Activated CD4-positive, alpha-beta memory T cell treated with anti-CD3 and anti-CD28 coated beads for 36 hours (primary cell): ENCODE measurements at regions not wholly inside any gene's neighbourhood (a gene's known extent, or its start where the extent isn't known, plus 50 kb on each side); places are given as distances from the start of the nearest gene placed in this dataset.

ENCODE experiments used
- CTCF ChIA-PET: fragments of 350-600 bp; sonication (Branson Sonifier 250); formaldehyde crosslinking; loops from one replicate; lab custom pipeline; 2021; ENCODE audit warnings: antibody characterized with exemption, inconsistent platforms; lab: Charles Lee
- POLR2A ChIA-PET: fragments of 350-600 bp; sonication (Branson Sonifier 250); formaldehyde crosslinking; loops from one replicate; lab custom pipeline; 2021; ENCODE audit warnings: antibody characterized with exemption; lab: Charles Lee
- DNase-seq: peaks from one replicate; pipeline ENCODE4 v3.0.0-alpha.2; 2020
- H3K27ac Mint-ChIP-seq: one replicate; pipeline ENCODE4 v1.8.0; 2021; ENCODE audit warnings: mixed read lengths
- H3K27me3 Mint-ChIP-seq: one replicate; pipeline ENCODE4 v1.8.0; 2021; ENCODE audit warnings: mixed read lengths
- H3K36me3 Mint-ChIP-seq: one replicate; pipeline ENCODE4 v1.8.0; 2021; ENCODE audit warnings: mixed read lengths
- H3K4me1 Mint-ChIP-seq: one replicate; pipeline ENCODE4 v1.8.0; 2021; ENCODE audit warnings: low read depth, mixed read lengths
- H3K4me3 Mint-ChIP-seq: one replicate; pipeline ENCODE4 v1.8.0; 2021; ENCODE audit warnings: mild to moderate bottlenecking, mixed read lengths
- H3K9me3 Mint-ChIP-seq: one replicate; pipeline ENCODE4 v1.8.0; 2021; ENCODE audit warnings: mixed read lengths
- intact Hi-C: fragments of 100-400 bp; cut with micrococcal nuclease; formaldehyde crosslinking; loops from one replicate; pipeline ENCODE4 v1.15.1; 2023

DNA sequence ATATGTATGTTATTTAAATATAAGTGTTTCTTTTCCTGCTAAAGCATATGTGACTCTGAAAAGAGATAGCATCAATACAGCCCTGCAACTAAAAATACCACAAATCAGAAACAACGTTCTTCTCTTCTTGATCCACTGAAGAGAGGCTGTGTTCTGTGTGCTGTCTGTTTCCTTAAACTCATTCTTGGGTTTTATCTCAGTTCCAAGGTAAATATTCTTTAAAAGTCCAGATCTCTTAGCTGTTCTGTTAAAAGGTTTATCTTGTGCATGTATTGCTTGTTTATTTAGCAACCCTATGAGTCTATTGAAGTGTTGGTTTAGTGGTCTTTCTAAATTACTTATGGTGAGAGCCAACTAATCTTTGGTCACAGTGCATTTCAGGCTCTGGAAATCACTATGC lies 173.3 kb upstream of the NT5C1B start:
- intact Hi-C loops: no loop called here
- POLR2A ChIA-PET: no interaction called here
- H3K9me3 Mint-ChIP-seq: peaks cover 4% of the 10 kb centered on the region
- CTCF ChIA-PET: no interaction called here
- no peaks in the 10 kb centered on the region for H3K27me3 Mint-ChIP-seq
- no peak for DNase-seq
- no peaks in the 10 kb centered on the region for H3K4me1 Mint-ChIP-seq
- H3K27ac Mint-ChIP-seq: no peak overlapping the region
- H3K36me3 Mint-ChIP-seq: peaks cover 4% of the 10 kb centered on the region
- no peak overlapping the region for H3K4me3 Mint-ChIP-seq

- no peaks in the 10 kb centered on the region for H3K36me3 Mint-ChIP-seq
- intact Hi-C loops: no loop called here
- ChIA-PET POLR2A (no interaction called here), CTCF (no interaction called here)
- H3K4me1 Mint-ChIP-seq: no peaks in the 10 kb centered on the region
- no peak for DNase-seq
- no peak overlapping the region for H3K4me3 Mint-ChIP-seq
- no peaks in the 10 kb centered on the region for H3K27me3 Mint-ChIP-seq
- H3K9me3 Mint-ChIP-seq: no peaks in the 10 kb centered on the region
- no peak overlapping the region for H3K27ac Mint-ChIP-seq
These were observed 164.9 kb upstream of the NT5C1B start for GRCh38 chr2:18754286-18754685.

GRCh38 chr2:18753722-18754121 lies 164.4 kb upstream of the NT5C1B start:
- intact Hi-C loops: no loop called here
- ChIA-PET POLR2A (no interaction called here), CTCF (interaction anchor here (1.4 kb wide), 1 partner anchor 234 kb away, joined by 4 read pairs; no protein-coding TSS in a partner anchor)
- no peaks in the 10 kb centered on the region for H3K27me3 Mint-ChIP-seq
- DNase-seq: no peak
- no peaks in the 10 kb centered on the region for H3K9me3 Mint-ChIP-seq
- no peak overlapping the region for H3K27ac Mint-ChIP-seq
- no peak overlapping the region for H3K4me3 Mint-ChIP-seq
- H3K4me1 Mint-ChIP-seq: no peaks in the 10 kb centered on the region
- no peaks in the 10 kb centered on the region for H3K36me3 Mint-ChIP-seq

DNA sequence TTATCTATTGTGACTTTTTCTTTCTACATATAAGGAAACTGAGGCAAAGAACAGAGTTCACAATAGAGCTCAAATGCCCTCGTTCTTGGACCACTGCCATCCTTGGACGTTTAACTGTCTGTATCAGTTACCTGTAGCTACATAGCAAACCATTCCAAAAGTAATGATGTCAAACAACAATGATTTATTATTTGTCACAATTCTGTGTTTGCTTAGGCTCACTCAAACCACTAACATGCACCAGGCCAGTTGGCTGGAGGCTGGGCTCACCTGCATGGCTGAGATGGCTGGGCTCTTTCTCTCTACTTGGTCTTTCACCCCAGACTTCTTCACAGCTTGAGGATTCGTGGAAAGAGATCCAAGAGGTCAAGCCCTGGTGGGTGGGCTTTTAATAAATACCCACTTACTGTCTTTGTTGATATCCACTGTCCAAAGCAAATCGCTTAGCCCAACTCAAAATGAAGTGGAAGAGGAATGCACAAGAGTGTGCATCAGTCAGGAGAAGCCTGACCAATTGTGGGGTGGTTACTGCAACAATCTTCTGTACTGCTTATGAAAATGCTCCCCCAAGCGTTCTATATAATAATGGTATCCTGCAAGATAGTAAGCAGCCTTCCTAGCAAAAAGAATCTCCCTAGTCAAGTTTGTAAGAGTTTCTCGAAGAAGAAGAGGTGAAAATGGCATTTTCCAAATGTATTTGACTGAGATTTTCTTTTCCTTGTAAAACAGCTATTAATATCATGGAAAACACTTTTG lies 163.5 kb upstream of the NT5C1B start:
- Mint-ChIP-seq H3K27ac (no peak overlapping the region), H3K36me3 (no peaks in the 10 kb centered on the region), H3K4me1 (no peaks in the 10 kb centered on the region), H3K9me3 (no peaks in the 10 kb centered on the region), H3K27me3 (no peaks in the 10 kb centered on the region), H3K4me3 (no peak overlapping the region)
- DNase-seq: no peak
- POLR2A ChIA-PET: no interaction called here
- CTCF ChIA-PET: interaction anchor here (1.4 kb wide), 1 partner anchor 233 kb away, joined by 4 read pairs; no protein-coding TSS in a partner anchor
- intact Hi-C loops: no loop called here

- Mint-ChIP-seq H3K27ac (no peak overlapping the region), H3K27me3 (no peaks in the 10 kb centered on the region), H3K4me1 (no peaks in the 10 kb centered on the region), H3K36me3 (no peaks in the 10 kb centered on the region), H3K9me3 (no peaks in the 10 kb centered on the region), H3K4me3 (no peak overlapping the region)
- ChIA-PET POLR2A (no interaction called here), CTCF (no interaction called here)
- DNase-seq: no peak
- intact Hi-C loops: no loop called here
These were observed 162.7 kb upstream of the NT5C1B start for GRCh38 chr2:18752022-18752493.

DNA sequence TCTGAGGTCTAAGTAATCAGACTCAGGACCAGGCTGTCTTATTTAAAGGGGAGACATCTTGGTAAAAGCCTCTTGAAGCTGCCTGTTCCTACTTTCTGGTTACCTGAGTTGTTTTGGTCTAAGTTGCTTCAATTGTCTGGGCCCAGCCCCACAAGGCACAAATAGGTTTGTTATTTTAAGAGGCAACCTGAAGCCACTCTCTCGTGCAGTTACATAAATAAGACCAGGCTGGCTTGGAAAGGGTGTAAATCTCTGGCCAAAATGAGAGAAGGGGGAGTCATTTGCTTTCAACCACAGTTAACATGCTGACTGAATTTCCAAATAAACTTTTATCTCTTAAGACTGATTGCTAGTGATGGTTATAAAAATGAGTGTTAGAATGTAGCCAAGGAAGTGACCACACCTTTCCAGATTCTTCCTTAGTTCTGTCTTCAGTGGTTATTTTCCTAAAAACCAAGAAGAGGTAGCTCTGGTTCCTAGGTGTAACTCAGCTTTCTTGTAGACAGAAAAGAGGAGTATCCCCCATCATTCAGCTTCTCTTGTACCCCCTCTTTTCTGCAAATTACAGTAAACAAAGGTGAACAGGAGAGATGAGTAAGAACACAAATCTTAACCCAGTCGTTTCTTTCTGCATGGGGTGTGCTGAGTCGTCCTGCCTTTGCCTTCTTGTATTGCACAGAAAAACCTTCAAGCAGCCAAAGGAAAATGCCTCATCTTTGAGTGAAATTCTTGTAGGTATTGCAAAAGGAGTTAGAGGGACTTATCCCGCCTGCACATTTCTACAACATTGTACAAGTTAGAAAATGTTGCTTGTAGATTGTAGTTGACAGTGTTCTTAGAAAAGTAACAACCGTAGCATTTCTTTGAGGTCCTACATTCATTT lies 161.5 kb upstream of the NT5C1B start:
- no peaks in the 10 kb centered on the region for H3K27me3 Mint-ChIP-seq
- H3K36me3 Mint-ChIP-seq: no peaks in the 10 kb centered on the region
- intact Hi-C loops: loop anchor here (1.0 to 2.0 kb wide), 2 partner anchors 612 to 1112 kb away; no protein-coding TSS in a partner anchor
- no peak overlapping the region for H3K4me3 Mint-ChIP-seq
- no peaks in the 10 kb centered on the region for H3K9me3 Mint-ChIP-seq
- POLR2A ChIA-PET: no interaction called here
- no peaks in the 10 kb centered on the region for H3K4me1 Mint-ChIP-seq
- CTCF ChIA-PET: interaction anchor here (0.6 to 2.2 kb wide), 6 partner anchors 231 to 1115 kb away, joined by 3 to 9 read pairs (median 4); no protein-coding TSS in a partner anchor
- H3K27ac Mint-ChIP-seq: no peak overlapping the region
- no peak for DNase-seq

GRCh38 chr2:18749912-18750526 lies 160.7 kb upstream of the NT5C1B start:
- Mint-ChIP-seq H3K4me1 (no peaks in the 10 kb centered on the region), H3K9me3 (no peaks in the 10 kb centered on the region), H3K36me3 (no peaks in the 10 kb centered on the region), H3K27me3 (no peaks in the 10 kb centered on the region), H3K27ac (no peak overlapping the region), H3K4me3 (no peak overlapping the region)
- DNase-seq: peak; percentile 44
- ChIA-PET POLR2A (no interaction called here), CTCF (interaction anchor here (0.6 to 2.2 kb wide), 8 partner anchors 19 to 1116 kb away, joined by 3 to 9 read pairs (median 4); no protein-coding TSS in a partner anchor)
- intact Hi-C loops: loop anchor here (1.0 to 2.0 kb wide), 3 partner anchors 229 to 1113 kb away; no protein-coding TSS in a partner anchor

DNA sequence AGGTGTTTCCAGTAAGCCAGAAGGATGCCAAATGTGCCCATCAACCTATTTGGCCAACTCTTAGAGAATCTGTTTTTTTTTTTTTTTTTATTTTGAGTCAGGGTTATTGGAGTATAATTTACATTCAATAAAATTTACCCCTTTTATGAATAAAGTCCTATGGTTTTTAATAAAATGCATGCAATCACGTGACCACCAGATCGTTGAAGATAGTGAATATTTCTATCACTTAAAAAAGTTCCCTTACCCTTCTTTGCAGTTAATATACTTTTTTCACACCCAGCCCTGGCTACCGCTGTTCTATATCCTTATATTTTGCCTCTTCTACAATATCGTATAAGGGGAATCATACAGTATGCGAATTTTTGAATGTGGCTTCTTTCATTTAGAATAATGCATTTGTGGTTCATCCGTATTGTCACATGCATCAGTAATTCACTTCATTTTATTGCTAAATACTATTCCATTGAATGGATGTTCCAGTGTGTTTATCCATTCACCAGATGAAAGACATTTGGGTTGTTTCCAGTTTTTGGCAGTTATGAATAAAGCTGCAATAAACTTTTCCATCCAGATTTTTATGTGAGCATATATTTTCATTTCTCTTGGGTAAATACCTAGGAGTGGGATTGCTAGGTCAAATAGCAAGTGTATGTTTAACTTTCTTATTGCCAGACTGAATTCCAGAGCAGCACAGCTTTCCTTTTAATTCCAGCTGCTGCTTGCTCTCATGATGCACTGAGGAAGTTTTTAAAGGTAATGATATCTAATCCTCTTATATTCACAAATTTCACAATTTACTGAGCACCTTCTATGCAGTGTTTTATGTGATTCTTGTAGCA lies 156.3 kb upstream of the NT5C1B start:
- Mint-ChIP-seq H3K4me3 (no peak overlapping the region), H3K4me1 (no peaks in the 10 kb centered on the region), H3K36me3 (no peaks in the 10 kb centered on the region), H3K9me3 (no peaks in the 10 kb centered on the region), H3K27me3 (no peaks in the 10 kb centered on the region), H3K27ac (no peak overlapping the region)
- intact Hi-C loops: no loop called here
- ChIA-PET CTCF (interaction anchor here (0.7 to 1.1 kb wide), 2 partner anchors 224 to 225 kb away, joined by 3 to 5 read pairs; no protein-coding TSS in a partner anchor), POLR2A (no interaction called here)
- no peak for DNase-seq

DNA sequence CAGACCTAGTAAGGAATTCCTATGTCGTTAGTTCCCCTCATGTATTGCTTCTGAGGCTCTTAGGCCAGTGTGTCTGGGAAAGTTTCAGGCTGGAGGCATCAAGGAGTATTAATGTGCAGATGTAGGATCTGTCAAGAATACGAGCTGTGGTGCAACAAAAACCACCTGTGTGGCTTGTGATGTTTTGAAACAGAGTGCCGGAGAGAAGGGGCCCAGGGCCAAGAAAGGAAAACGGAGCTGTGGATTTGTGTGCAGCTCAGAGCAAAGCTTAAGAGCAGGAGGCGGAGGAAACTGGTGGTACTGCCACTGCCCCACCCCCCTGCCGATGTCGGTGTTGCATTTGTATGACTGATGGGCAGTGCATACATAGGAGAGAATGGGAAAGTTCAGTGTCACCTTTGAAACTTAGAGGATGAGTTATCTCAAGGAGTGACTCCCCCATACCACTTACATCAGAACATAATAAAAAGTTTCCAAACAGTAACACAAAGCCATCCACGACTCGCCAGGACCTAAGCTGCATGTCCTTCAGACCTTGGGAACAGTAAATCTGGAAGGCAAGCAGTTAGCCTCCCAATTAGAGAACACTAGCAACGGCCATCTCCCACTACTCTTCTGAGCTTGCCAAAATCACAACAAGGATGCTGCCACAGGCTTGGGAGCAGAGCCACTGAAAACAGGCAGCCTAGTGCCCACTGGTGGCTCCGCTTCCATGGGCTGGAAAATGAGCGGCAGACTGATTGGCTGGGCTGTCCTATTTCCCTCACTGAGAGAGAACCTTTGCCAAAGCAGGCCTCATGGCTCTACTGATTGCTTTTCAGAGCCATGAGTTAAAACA lies 152.7 kb upstream of the NT5C1B start:
- H3K27ac Mint-ChIP-seq: no peak overlapping the region
- ChIA-PET POLR2A (no interaction called here), CTCF (no interaction called here)
- H3K36me3 Mint-ChIP-seq: no peaks in the 10 kb centered on the region
- intact Hi-C loops: no loop called here
- no peaks in the 10 kb centered on the region for H3K9me3 Mint-ChIP-seq
- H3K4me1 Mint-ChIP-seq: no peaks in the 10 kb centered on the region
- no peaks in the 10 kb centered on the region for H3K27me3 Mint-ChIP-seq
- no peak overlapping the region for H3K4me3 Mint-ChIP-seq
- DNase-seq: no peak

GRCh38 chr2:18741191-18741590 lies 151.8 kb upstream of the NT5C1B start:
- no peaks in the 10 kb centered on the region for H3K27me3 Mint-ChIP-seq
- intact Hi-C loops: no loop called here
- CTCF ChIA-PET: no interaction called here
- no peaks in the 10 kb centered on the region for H3K36me3 Mint-ChIP-seq
- peaks cover 8% of the 10 kb centered on the region for H3K9me3 Mint-ChIP-seq
- DNase-seq: no peak
- no peaks in the 10 kb centered on the region for H3K4me1 Mint-ChIP-seq
- no peak overlapping the region for H3K27ac Mint-ChIP-seq
- POLR2A ChIA-PET: no interaction called here
- no peak overlapping the region for H3K4me3 Mint-ChIP-seq

GRCh38 chr2:18740474-18740881 lies 151.1 kb upstream of the NT5C1B start:
- no peak for DNase-seq
- peaks cover 12% of the 10 kb centered on the region for H3K9me3 Mint-ChIP-seq
- POLR2A ChIA-PET: no interaction called here
- H3K36me3 Mint-ChIP-seq: no peaks in the 10 kb centered on the region
- intact Hi-C loops: no loop called here
- no peaks in the 10 kb centered on the region for H3K4me1 Mint-ChIP-seq
- no peaks in the 10 kb centered on the region for H3K27me3 Mint-ChIP-seq
- H3K4me3 Mint-ChIP-seq: no peak overlapping the region
- CTCF ChIA-PET: no interaction called here
- no peak overlapping the region for H3K27ac Mint-ChIP-seq
